Endothelial cell (in vitro differentiated cells): ENCODE measurements at regions not wholly inside any gene's neighbourhood (a gene's known extent, or its start where the extent isn't known, plus 50 kb on each side); places are given as distances from the start of the nearest gene placed in this dataset.

ENCODE experiments used
- DNase-seq: peaks from one replicate; pipeline ENCODE4 v3.0.0; 2021; ENCODE audit warnings: low spot score
- H3K27ac Mint-ChIP-seq: one replicate; pipeline ENCODE4 v1.8.0; 2021; ENCODE audit warnings: mixed read lengths, inconsistent platforms; ENCODE audit not compliant: unreplicated experiment
- H3K27me3 Mint-ChIP-seq: one replicate; pipeline ENCODE4 v1.8.0; 2021; ENCODE audit warnings: mild to moderate bottlenecking, moderate library complexity, mixed read lengths, inconsistent platforms; ENCODE audit not compliant: unreplicated experiment
- H3K36me3 Mint-ChIP-seq: one replicate; pipeline ENCODE4 v1.8.0; 2021; ENCODE audit warnings: mild to moderate bottlenecking, low read depth, mixed read lengths, inconsistent platforms; ENCODE audit not compliant: unreplicated experiment
- H3K4me1 Mint-ChIP-seq: one replicate; pipeline ENCODE4 v1.8.0; 2021; ENCODE audit warnings: mild to moderate bottlenecking, mixed read lengths, inconsistent platforms; ENCODE audit not compliant: unreplicated experiment
- H3K4me3 Mint-ChIP-seq: one replicate; pipeline ENCODE4 v1.8.0; 2021; ENCODE audit warnings: mild to moderate bottlenecking, mixed read lengths, inconsistent platforms; ENCODE audit not compliant: unreplicated experiment
- H3K9me3 Mint-ChIP-seq: one replicate; pipeline ENCODE4 v1.8.0; 2021; ENCODE audit warnings: mixed read lengths, inconsistent platforms; ENCODE audit not compliant: unreplicated experiment
- TF ChIP-seq, protein P1 (sequence below): fragments of 200-600 bp; sonication (generic); IDR thresholded peaks from one replicate; pipeline ENCODE4 v1.5.0; 2021; ENCODE audit warnings: antibody characterized with exemption; ENCODE audit not compliant: unreplicated experiment

DNA sequence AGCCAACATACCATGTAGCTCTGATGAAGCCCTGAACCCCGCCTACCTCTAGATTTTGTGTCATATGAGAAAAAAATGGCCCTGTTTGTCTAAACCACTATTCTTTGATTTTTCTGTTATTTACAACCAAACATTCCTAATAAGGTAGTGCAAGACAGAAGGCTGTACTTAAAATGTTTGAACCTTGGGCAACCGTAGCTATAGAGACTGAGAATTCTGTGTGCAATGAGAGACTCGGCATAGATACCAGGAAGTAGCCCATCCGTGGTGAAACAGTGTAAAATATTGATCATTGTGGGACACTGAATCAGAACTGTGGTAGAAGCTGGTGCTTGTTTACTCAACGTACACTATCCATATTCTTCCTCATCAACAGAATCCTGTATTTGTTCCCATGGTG lies 86.5 kb upstream of the TMCC3 start:
- Mint-ChIP-seq H3K9me3 (no peaks in the 10 kb centered on the region), H3K4me1 (peaks cover 18% of the 10 kb centered on the region), H3K27me3 (peaks cover 2% of the 10 kb centered on the region), H3K27ac (no peak overlapping the region), H3K4me3 (no peak overlapping the region), H3K36me3 (peaks cover 7% of the 10 kb centered on the region)
- TF ChIP-seq, protein P1, sequence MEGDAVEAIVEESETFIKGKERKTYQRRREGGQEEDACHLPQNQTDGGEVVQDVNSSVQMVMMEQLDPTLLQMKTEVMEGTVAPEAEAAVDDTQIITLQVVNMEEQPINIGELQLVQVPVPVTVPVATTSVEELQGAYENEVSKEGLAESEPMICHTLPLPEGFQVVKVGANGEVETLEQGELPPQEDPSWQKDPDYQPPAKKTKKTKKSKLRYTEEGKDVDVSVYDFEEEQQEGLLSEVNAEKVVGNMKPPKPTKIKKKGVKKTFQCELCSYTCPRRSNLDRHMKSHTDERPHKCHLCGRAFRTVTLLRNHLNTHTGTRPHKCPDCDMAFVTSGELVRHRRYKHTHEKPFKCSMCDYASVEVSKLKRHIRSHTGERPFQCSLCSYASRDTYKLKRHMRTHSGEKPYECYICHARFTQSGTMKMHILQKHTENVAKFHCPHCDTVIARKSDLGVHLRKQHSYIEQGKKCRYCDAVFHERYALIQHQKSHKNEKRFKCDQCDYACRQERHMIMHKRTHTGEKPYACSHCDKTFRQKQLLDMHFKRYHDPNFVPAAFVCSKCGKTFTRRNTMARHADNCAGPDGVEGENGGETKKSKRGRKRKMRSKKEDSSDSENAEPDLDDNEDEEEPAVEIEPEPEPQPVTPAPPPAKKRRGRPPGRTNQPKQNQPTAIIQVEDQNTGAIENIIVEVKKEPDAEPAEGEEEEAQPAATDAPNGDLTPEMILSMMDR = no peak
- DNase-seq = no peak

DNA sequence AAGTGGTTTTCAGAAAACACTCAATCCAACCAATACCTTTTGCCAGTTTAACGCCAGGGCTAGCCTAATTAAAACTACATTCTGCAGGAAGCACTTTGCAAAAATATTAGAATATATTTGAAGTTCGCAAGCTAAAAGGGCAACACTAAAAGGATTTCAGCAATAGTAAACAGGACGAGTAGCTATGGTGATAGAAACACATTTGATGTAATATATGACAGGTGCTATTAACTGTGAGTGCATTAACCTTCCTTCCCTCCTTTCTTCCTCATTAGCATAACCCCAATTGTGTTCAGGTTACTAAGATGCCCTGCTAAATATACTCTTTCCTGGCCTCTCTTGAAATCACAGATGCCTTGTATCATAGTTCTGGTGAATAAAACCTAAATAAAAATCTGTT lies 85.6 kb upstream of the TMCC3 start:
- Mint-ChIP-seq H3K9me3 (no peaks in the 10 kb centered on the region), H3K27me3 (peaks cover 2% of the 10 kb centered on the region), H3K36me3 (peaks cover 9% of the 10 kb centered on the region), H3K4me1 (peaks cover 20% of the 10 kb centered on the region), H3K27ac (no peak overlapping the region), H3K4me3 (no peak overlapping the region)
- no peak for DNase-seq
- TF ChIP-seq, protein P1 = no peak

DNA sequence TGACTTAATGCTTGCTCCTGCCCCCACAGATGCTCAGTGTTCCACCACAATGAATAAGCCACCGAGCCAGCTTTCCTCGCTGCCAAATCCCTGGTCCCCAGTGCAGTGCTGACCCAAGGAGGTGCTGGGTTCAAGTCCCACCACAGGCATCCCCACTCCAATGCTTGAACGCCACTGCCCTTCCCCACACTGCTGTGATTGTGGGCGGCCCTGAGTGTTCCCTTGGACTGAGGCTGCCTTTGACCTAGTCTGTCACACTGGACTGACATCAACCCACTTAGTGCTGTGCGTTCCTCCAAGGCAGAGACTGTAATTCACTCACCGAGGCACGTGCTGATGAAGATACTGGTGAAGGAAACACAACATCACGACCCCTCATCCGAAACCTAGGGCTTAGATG lies 83.4 kb upstream of the TMCC3 start:
- no peak overlapping the region for H3K4me3 Mint-ChIP-seq
- DNase-seq = no peak
- TF ChIP-seq, protein P1 = no peak
- H3K27me3 Mint-ChIP-seq = peaks cover 3% of the 10 kb centered on the region
- H3K27ac Mint-ChIP-seq = peak overlapping the region; percentile 48
- H3K9me3 Mint-ChIP-seq = no peaks in the 10 kb centered on the region
- peaks cover 20% of the 10 kb centered on the region for H3K4me1 Mint-ChIP-seq
- H3K36me3 Mint-ChIP-seq = peaks cover 10% of the 10 kb centered on the region

- Mint-ChIP-seq H3K27me3 (peaks cover 6% of the 10 kb centered on the region), H3K36me3 (peaks cover 13% of the 10 kb centered on the region), H3K27ac (peak overlapping the region; percentile 15), H3K4me3 (no peak overlapping the region), H3K9me3 (no peaks in the 10 kb centered on the region), H3K4me1 (peaks cover 20% of the 10 kb centered on the region)
- no peak for DNase-seq
- TF ChIP-seq, protein P1 = no peak
Measured at GRCh38 chr12:94732367-94732990, 82.1 kb upstream of the TMCC3 start.

DNA sequence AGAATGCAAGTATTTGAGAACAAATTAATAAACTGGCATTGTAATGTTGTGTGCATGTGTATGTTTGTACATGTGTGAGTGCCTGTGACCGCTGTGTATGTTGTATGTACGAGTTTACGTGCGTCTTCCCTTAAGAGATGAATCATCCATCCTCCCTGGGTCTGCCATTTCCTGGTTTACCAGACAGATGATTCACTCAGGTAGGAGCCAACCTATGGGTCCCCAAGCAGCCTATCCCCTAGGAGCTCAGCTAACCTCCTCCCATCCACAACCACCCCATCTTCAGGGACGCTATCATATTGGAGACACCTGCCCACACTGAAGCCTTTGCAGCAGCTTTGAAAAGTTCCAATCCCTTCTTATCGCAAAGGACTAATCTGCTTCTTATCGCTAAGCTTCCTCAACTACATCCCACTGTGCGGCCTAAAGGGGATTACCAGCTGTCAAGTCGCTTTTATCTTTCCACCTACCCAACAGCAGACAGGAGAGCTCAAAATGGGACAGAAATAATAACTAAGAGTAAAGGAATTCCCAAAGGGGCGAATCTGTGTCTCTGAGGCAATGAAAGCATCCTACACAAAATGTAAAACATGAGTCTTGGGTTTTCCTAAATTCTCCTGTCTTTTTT lies 81.5 kb upstream of the TMCC3 start:
- peak overlapping the region; percentile 15 for H3K27ac Mint-ChIP-seq
- no peak overlapping the region for H3K4me3 Mint-ChIP-seq
- H3K27me3 Mint-ChIP-seq = peaks cover 6% of the 10 kb centered on the region
- H3K36me3 Mint-ChIP-seq = peaks cover 16% of the 10 kb centered on the region
- peaks cover 20% of the 10 kb centered on the region for H3K4me1 Mint-ChIP-seq
- DNase-seq = no peak
- H3K9me3 Mint-ChIP-seq = no peaks in the 10 kb centered on the region
- TF ChIP-seq, protein P1 = no peak
